ENCODE measurements at regions not wholly inside any gene's neighbourhood (a gene's known extent, or its start where the extent isn't known, plus 50 kb on each side); places are given as distances from the start of the nearest gene placed in this dataset.
"Not testable (repeated sequence)": the region's sequence is repeated elsewhere in the genome, so short reads cannot be mapped to it uniquely, and the experiment has no call there.

- no peak for DNase-seq
These were observed 81.4 kb upstream of the PCDH8 start for GRCh38 chr13:52929846-52930245.

- no peak for DNase-seq
These were observed 78.5 kb upstream of the PCDH8 start for GRCh38 chr13:52926971-52927370.

- DNase-seq, result no peak
These were observed 77.4 kb upstream of the PCDH8 start for GRCh38 chr13:52925775-52926285.

- no peak for DNase-seq
These were observed 76.8 kb upstream of the PCDH8 start for GRCh38 chr13:52925251-52925650.

- no peak for DNase-seq
These were observed 76.1 kb upstream of the PCDH8 start for GRCh38 chr13:52924289-52925148.

- no peak for DNase-seq
These were observed 74.5 kb upstream of the PCDH8 start for GRCh38 chr13:52922961-52923360.

- DNase-seq, result no peak
These were observed 72.8 kb upstream of the PCDH8 start for GRCh38 chr13:52921194-52921593.

- DNase-seq, result no peak
These were observed 68.1 kb upstream of the PCDH8 start for GRCh38 chr13:52916486-52916990.

- DNase-seq, result no peak
These were observed 62.9 kb upstream of the PCDH8 start for GRCh38 chr13:52911340-52911739.

GRCh38 chr13:52910318-52910717 lies 61.9 kb upstream of the PCDH8 start:
- DNase-seq, result not testable (repeated sequence)

GRCh38 chr13:52906122-52906903 lies 57.9 kb upstream of the PCDH8 start:
- no peak for DNase-seq

- no peak for DNase-seq
These were observed 57.3 kb upstream of the PCDH8 start for GRCh38 chr13:52905701-52906100.

GRCh38 chr13:52903320-52903719 lies 54.9 kb upstream of the PCDH8 start:
- no peak for DNase-seq

GRCh38 chr13:52899206-52899605 lies 50.8 kb upstream of the PCDH8 start:
- DNase-seq, result no peak

All from activated CD4-positive, alpha-beta T cell treated with anti-CD3 and anti-CD28 coated beads for 48 hours (primary cell).